ENCODE measurements at regions not wholly inside any gene's neighbourhood (a gene's known extent, or its start where the extent isn't known, plus 50 kb on each side); places are given as distances from the start of the nearest gene placed in this dataset.

- TF ChIP-seq TEAD4 (IDR thresholded peaks at IDR 0.05; ENCODE audit: low read depth, low read length) (no peak), CTCF (IDR thresholded peaks at IDR 0.05; ENCODE audit: control extremely low read depth in 1 of 3, insufficient read depth in 1 of 3, low read depth in 1 of 3, low read length in 3 of 3) (no peak), POLR2A (IDR thresholded peaks at IDR 0.05; ENCODE audit: control extremely low read depth in 1 of 2, low read depth in 2 of 2, low read length in 2 of 2) (no peak), HDAC6 (IDR thresholded peaks at IDR 0.05; ENCODE audit: low read depth, low read length) (no peak), CBX8 (IDR thresholded peaks at IDR 0.05; ENCODE audit: borderline replicate concordance, low read depth, low read length) (no peak), SP1 (IDR thresholded peaks at IDR 0.05; ENCODE audit: low read depth, low read length) (no peak), EZH2 (IDR thresholded peaks at IDR 0.05; ENCODE audit: low read depth, low read length, severe bottlenecking) (no peak), CEBPB (IDR thresholded peaks at IDR 0.05; ENCODE audit: low read depth, low read length) (no peak), POU5F1 (IDR thresholded peaks at IDR 0.05; ENCODE audit: low read depth, low read length) (no peak), YY1 (IDR thresholded peaks at IDR 0.05; ENCODE audit: low read depth, low read length) (no peak)
- TF ChIP-seq, protein P1, sequence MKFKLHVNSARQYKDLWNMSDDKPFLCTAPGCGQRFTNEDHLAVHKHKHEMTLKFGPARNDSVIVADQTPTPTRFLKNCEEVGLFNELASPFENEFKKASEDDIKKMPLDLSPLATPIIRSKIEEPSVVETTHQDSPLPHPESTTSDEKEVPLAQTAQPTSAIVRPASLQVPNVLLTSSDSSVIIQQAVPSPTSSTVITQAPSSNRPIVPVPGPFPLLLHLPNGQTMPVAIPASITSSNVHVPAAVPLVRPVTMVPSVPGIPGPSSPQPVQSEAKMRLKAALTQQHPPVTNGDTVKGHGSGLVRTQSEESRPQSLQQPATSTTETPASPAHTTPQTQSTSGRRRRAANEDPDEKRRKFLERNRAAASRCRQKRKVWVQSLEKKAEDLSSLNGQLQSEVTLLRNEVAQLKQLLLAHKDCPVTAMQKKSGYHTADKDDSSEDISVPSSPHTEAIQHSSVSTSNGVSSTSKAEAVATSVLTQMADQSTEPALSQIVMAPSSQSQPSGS (IDR thresholded peaks at IDR 0.05; ENCODE audit: low read length): no peak
- TF ChIP-seq, protein P2, sequence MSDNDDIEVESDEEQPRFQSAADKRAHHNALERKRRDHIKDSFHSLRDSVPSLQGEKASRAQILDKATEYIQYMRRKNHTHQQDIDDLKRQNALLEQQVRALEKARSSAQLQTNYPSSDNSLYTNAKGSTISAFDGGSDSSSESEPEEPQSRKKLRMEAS (IDR thresholded peaks at IDR 0.05): no peak
Observed at GRCh38 chr11:79627281-79627680, 186.5 kb upstream of the TENM4 start.

Measured in H1 (cell line).